Osteoblast (primary cell): ENCODE measurements at regions not wholly inside any gene's neighbourhood (a gene's known extent, or its start where the extent isn't known, plus 50 kb on each side); places are given as distances from the start of the nearest gene placed in this dataset.
A peak's percentile ranks its signal among the peaks of the same experiment; 100 is the strongest.

Experiments
- DNase-seq: peaks from one replicate; pipeline ENCODE4 v3.0.0; 2011; ENCODE audit warnings: low spot score, mixed read lengths; ENCODE audit not compliant: insufficient read length; ENCODE audit errors: missing footprints
- H2AFZ ChIP-seq: 2 replicates; pipeline ENCODE4 v1.6.0; 2011; ENCODE audit warnings: mild to moderate bottlenecking, low read length
- H3K27ac ChIP-seq: 2 replicates; pipeline ENCODE4 v1.5.1; 2011; ENCODE audit warnings: mild to moderate bottlenecking, low read depth, low read length, moderate library complexity
- H3K27me3 ChIP-seq: 2 replicates; pipeline ENCODE4 v1.6.0; 2012; ENCODE audit warnings: mild to moderate bottlenecking, control low read depth, inconsistent platforms, low read length, moderate library complexity; ENCODE audit not compliant: insufficient read depth
- H3K36me3 ChIP-seq: 2 replicates; pipeline ENCODE4 v1.5.1; 2011; ENCODE audit warnings: mild to moderate bottlenecking, low read length, control low read depth, moderate library complexity; ENCODE audit not compliant: insufficient read depth
- H3K4me1 ChIP-seq: 2 replicates; pipeline ENCODE4 v1.5.1; 2011; ENCODE audit warnings: mild to moderate bottlenecking, low read length, control low read depth, moderate library complexity; ENCODE audit not compliant: insufficient read depth
- H3K4me2 ChIP-seq: 2 replicates; pipeline ENCODE4 v1.6.0; 2011; ENCODE audit warnings: mild to moderate bottlenecking, low read length; ENCODE audit not compliant: insufficient read depth
- H3K4me3 ChIP-seq: fragments of 200-600 bp; sonication (generic); 3 replicates; pipeline ENCODE4 v1.5.1; 2012; ENCODE audit warnings: mild to moderate bottlenecking, low read length, inconsistent platforms; ENCODE audit not compliant: insufficient read depth
- H3K79me2 ChIP-seq: 2 replicates; pipeline ENCODE4 v1.6.0; 2012; ENCODE audit warnings: mild to moderate bottlenecking, low read length, control low read depth, inconsistent platforms; ENCODE audit not compliant: insufficient read depth
- H3K9me3 ChIP-seq: 2 replicates; pipeline ENCODE4 v1.5.1; 2011; ENCODE audit warnings: low read depth, low read length, control low read depth
- H4K20me1 ChIP-seq: 2 replicates; pipeline ENCODE4 v1.6.0; 2012; ENCODE audit warnings: mild to moderate bottlenecking, low read length, control low read depth; ENCODE audit not compliant: insufficient read depth
- TF ChIP-seq, protein P1 (sequence below): IDR thresholded peaks from 2 replicates; pipeline ENCODE4 v1.5.1; 2011; ENCODE audit warnings: mild to moderate bottlenecking, low read depth, low read length, moderate library complexity; ENCODE audit errors: extremely low read depth

DNA sequence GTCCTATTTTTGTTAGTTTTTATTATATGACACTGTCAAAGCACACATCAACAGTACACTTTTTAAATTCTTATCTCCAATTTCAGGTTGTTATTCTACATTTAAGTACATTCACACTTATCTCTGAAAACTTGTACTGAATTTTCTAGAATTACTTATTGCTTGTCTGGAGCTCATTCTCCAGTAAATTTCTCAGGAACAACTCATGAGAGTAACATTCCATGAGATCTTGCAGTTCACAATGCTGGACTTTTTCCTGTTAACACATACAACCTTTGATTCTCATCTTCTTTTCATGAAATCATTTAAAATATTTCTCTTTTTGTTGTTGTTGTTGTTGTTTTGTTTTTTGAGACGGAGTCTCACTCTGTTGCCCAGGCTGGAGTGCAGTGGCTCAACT, 320.9 kb upstream of the CAMK1G start:
- TF ChIP-seq, protein P1, sequence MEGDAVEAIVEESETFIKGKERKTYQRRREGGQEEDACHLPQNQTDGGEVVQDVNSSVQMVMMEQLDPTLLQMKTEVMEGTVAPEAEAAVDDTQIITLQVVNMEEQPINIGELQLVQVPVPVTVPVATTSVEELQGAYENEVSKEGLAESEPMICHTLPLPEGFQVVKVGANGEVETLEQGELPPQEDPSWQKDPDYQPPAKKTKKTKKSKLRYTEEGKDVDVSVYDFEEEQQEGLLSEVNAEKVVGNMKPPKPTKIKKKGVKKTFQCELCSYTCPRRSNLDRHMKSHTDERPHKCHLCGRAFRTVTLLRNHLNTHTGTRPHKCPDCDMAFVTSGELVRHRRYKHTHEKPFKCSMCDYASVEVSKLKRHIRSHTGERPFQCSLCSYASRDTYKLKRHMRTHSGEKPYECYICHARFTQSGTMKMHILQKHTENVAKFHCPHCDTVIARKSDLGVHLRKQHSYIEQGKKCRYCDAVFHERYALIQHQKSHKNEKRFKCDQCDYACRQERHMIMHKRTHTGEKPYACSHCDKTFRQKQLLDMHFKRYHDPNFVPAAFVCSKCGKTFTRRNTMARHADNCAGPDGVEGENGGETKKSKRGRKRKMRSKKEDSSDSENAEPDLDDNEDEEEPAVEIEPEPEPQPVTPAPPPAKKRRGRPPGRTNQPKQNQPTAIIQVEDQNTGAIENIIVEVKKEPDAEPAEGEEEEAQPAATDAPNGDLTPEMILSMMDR, result no peak
- Histone ChIP-seq H3K9me3 (no peaks in the 10 kb centered on the region), H3K79me2 (no peaks in the 10 kb centered on the region), H3K4me3 (no peak overlapping the region), H2AFZ (no peak overlapping the region), H3K27me3 (no peaks in the 10 kb centered on the region), H3K4me2 (no peak overlapping the region), H3K27ac (no peak overlapping the region), H4K20me1 (no peaks in the 10 kb centered on the region), H3K4me1 (no peaks in the 10 kb centered on the region), H3K36me3 (no peaks in the 10 kb centered on the region)
- DNase-seq, result no peak

DNA sequence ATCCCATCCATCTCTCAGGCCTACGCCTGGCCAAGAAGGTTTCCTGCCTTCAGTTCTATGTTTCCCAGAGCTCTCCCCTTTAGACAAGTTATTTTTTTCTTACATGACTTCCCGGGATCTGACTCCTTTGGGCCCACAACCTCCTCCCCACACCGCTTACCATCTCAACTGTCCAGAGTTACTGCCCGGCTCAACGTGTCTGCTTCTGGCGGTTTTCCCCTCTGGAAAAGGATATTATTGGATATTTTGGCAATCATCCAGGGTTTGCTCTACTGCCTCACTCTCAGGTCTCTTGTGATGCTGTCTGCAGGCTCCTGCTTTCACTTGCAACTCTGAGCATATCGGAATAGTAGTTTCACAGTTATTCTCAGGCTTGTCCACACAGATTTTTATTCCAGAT, 318.2 kb upstream of the CAMK1G start:
- no peaks in the 10 kb centered on the region for H3K27me3 ChIP-seq
- H3K36me3 ChIP-seq, result no peaks in the 10 kb centered on the region
- DNase-seq, result no peak
- no peak overlapping the region for H3K4me2 ChIP-seq
- no peaks in the 10 kb centered on the region for H3K79me2 ChIP-seq
- H3K4me1 ChIP-seq, result no peaks in the 10 kb centered on the region
- no peaks in the 10 kb centered on the region for H3K9me3 ChIP-seq
- no peak overlapping the region for H3K4me3 ChIP-seq
- no peaks in the 10 kb centered on the region for H4K20me1 ChIP-seq
- no peak overlapping the region for H3K27ac ChIP-seq
- H2AFZ ChIP-seq, result no peak overlapping the region
- TF ChIP-seq, protein P1, result no peak

DNA sequence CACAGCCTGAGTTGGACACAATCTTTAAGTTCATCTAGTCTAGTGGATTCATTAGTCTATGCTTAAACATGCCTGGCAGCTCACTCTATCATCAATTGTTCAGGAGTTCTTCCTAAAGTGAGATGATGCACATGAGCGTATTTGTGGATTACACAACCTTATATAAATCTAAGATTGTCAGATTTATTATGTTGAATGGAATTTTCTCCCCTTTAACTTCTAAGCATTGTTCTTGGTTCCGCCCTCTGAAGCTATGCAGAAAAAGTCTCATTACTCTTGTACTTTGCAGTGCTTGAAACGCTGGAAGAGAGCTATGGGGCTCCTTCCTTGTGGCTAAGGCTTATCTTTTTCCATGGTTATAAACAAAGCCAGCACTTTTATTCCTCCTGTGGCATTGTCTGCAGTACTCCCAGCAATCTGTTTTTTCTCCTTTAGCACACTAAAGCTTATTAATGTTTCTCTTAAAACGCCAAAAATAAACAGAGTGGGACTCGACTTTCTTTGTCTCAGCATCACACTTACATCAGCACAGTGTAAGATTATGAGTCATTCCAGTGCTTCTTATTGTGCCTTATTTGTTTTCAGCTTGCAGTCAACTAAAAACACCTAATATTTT, 316.8 kb upstream of the CAMK1G start:
- Histone ChIP-seq H3K27ac (no peak overlapping the region), H3K4me1 (no peaks in the 10 kb centered on the region), H3K79me2 (no peaks in the 10 kb centered on the region), H4K20me1 (no peaks in the 10 kb centered on the region), H2AFZ (no peak overlapping the region), H3K27me3 (no peaks in the 10 kb centered on the region), H3K4me2 (no peak overlapping the region), H3K36me3 (no peaks in the 10 kb centered on the region), H3K9me3 (no peaks in the 10 kb centered on the region), H3K4me3 (no peak overlapping the region)
- peak; percentile 6 for DNase-seq
- TF ChIP-seq, protein P1, result no peak

- Histone ChIP-seq H3K4me2 (no peak overlapping the region), H2AFZ (no peak overlapping the region), H3K4me1 (no peaks in the 10 kb centered on the region), H3K36me3 (no peaks in the 10 kb centered on the region), H4K20me1 (no peaks in the 10 kb centered on the region), H3K4me3 (no peak overlapping the region), H3K27ac (no peak overlapping the region), H3K27me3 (no peaks in the 10 kb centered on the region), H3K79me2 (no peaks in the 10 kb centered on the region), H3K9me3 (no peaks in the 10 kb centered on the region)
- TF ChIP-seq, protein P1, result no peak
- peak; percentile 22 for DNase-seq
Observed at GRCh38 chr1:209267968-209268367, 315.5 kb upstream of the CAMK1G start.
